Tibial nerve (tissue), 3 donors: ENCODE measurements at regions not wholly inside any gene's neighbourhood (a gene's known extent, or its start where the extent isn't known, plus 50 kb on each side); places are given as distances from the start of the nearest gene placed in this dataset.
"Not testable (repeated sequence)": the region's sequence is repeated elsewhere in the genome, so short reads cannot be mapped to it uniquely, and the experiment has no call there.

Source experiments
- POLR2A ChIP-seq, 2 donors: fragments of 450-650 bp; IDR thresholded peaks; one replicate each; pipeline ENCODE4 v1.6.1; 2017; ENCODE audit warnings: antibody characterized with exemption in 2 of 2, mild to moderate bottlenecking in 2 of 2, moderate library complexity in 2 of 2
- TF ChIP-seq, protein P1 (sequence below), 5 experiments: fragments of 200-600 bp in 3 of 5; fragments of 450-650 bp in 2 of 5; sonication (generic) in 3 of 5; IDR thresholded peaks; one replicate each; pipeline ENCODE4 v1.5.1; 2016 to 2019; ENCODE audit warnings: antibody characterized with exemption in 5 of 5, mild to moderate bottlenecking in 3 of 5, moderate library complexity in 2 of 5

DNA sequence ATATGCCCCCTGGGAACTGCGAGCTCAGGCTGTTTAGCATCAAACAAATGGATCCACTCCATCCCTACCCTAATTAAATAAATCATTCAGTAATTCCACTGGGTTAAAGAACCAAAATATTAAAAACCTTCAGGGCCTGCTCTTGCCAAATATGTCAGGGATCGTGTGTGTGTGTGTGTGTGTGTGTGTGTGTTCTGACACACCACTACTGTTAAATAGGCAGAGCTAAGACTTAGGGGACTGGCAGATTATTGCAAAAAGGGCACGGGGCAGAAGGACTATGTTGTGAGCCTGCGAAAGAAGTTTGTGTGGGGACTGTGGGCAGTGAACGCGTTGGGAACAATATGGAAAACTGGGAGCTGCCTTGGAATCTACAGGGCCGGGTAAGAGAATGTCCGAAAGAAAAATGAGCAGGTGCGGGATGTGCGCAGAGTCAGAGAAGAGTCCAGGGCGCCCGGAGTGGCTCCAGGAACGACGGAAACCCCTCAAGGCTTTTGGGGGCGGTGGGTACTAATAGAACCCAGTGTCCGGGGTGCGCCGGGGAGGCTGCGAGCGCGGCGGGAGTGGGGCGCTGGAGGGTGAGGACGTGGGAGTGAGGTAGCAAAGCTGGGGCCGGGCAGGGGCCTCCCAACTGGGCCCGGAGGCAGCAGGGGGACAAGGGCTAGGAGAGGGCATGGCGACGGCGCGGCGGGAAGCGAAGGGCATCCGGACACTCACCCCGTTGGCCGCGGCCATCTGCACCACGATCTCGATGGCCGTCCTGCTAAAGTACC lies 54.8 kb downstream of the FOXD4L6 start:
- TF ChIP-seq, protein P1, sequence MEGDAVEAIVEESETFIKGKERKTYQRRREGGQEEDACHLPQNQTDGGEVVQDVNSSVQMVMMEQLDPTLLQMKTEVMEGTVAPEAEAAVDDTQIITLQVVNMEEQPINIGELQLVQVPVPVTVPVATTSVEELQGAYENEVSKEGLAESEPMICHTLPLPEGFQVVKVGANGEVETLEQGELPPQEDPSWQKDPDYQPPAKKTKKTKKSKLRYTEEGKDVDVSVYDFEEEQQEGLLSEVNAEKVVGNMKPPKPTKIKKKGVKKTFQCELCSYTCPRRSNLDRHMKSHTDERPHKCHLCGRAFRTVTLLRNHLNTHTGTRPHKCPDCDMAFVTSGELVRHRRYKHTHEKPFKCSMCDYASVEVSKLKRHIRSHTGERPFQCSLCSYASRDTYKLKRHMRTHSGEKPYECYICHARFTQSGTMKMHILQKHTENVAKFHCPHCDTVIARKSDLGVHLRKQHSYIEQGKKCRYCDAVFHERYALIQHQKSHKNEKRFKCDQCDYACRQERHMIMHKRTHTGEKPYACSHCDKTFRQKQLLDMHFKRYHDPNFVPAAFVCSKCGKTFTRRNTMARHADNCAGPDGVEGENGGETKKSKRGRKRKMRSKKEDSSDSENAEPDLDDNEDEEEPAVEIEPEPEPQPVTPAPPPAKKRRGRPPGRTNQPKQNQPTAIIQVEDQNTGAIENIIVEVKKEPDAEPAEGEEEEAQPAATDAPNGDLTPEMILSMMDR (IDR thresholded peaks at IDR 0.05): not testable (repeated sequence)
- TF ChIP-seq POLR2A (IDR thresholded peaks at IDR 0.05): not testable (repeated sequence)
